Hepatocyte (in vitro differentiated cells): ENCODE measurements at regions not wholly inside any gene's neighbourhood (a gene's known extent, or its start where the extent isn't known, plus 50 kb on each side); places are given as distances from the start of the nearest gene placed in this dataset.

Experiments
- CTCF ChIP-seq: fragments of 200-600 bp; sonication (generic); IDR thresholded peaks from 2 replicates; pipeline ENCODE4 v1.5.1; 2016; ENCODE audit warnings: antibody characterized with exemption, mild to moderate bottlenecking; ENCODE audit not compliant: poor library complexity
- EZH2 ChIP-seq: fragments of 200-600 bp; sonication (generic); IDR thresholded peaks from 2 replicates; pipeline ENCODE4 v1.6.1; 2016; ENCODE audit warnings: antibody characterized with exemption, mild to moderate bottlenecking, borderline replicate concordance
- EZH2phosphoT487 ChIP-seq: fragments of 200-600 bp; sonication (generic); IDR thresholded peaks from one replicate; pipeline ENCODE4 v1.6.1; 2018; ENCODE audit warnings: antibody characterized with exemption, mild to moderate bottlenecking, low read depth, moderate library complexity; ENCODE audit not compliant: unreplicated experiment, severe bottlenecking

- TF ChIP-seq CTCF (no peak), EZH2phosphoT487 (no peak), EZH2 (no peak)
These were observed 659.7 kb upstream of the NEGR1 start for GRCh38 chr1:72942008-72942407.
